Right lobe of liver (tissue), 4 donors: ENCODE measurements at regions not wholly inside any gene's neighbourhood (a gene's known extent, or its start where the extent isn't known, plus 50 kb on each side); places are given as distances from the start of the nearest gene placed in this dataset.
"Not testable (repeated sequence)": the region's sequence is repeated elsewhere in the genome, so short reads cannot be mapped to it uniquely, and the experiment has no call there.

Experiments used
- POLR2A ChIP-seq: fragments of 450-650 bp; IDR thresholded peaks from one replicate; pipeline ENCODE4 v1.6.1; 2017; ENCODE audit warnings: antibody characterized with exemption, mild to moderate bottlenecking
- TF ChIP-seq, protein P1 (sequence below), 4 donors: fragments of 200-600 bp in 3 of 4; fragments of 450-650 bp in 1 of 4; IDR thresholded peaks; one replicate each; pipeline versions ENCODE4 v1.5.1 to v1.8.0; 2016 to 2022; ENCODE audit warnings: antibody characterized with exemption in 4 of 4, mild to moderate bottlenecking in 2 of 4
- donor health status: DM: no; HTN: no; CAD: no.
- donor health status: DM: no; HTN: no; CAD: no.
- donor health status: DM: no; HTN: yes; CAD: no.

DNA sequence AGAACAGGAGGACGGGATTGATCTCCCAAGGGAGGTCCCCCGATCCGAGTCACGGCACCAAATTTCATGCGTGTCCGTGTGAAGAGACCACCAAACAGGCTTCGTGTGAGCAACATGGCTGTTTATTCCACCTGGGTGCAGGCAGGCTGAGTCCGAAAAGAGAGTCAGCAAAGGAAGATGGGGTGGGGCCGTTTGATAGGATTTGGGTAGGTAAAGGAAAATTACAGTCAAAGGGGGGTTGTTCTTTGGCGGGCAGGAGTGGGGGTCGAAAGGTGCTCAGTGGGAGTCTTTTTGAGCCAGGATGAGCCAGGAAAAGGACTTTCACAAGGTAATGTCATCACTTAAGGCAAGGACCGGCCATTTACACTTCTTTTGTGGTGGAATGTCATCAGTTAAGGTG, 763.6 kb upstream of the CTNND2 start:
- not testable (repeated sequence) for TF ChIP-seq POLR2A
- TF ChIP-seq, protein P1, sequence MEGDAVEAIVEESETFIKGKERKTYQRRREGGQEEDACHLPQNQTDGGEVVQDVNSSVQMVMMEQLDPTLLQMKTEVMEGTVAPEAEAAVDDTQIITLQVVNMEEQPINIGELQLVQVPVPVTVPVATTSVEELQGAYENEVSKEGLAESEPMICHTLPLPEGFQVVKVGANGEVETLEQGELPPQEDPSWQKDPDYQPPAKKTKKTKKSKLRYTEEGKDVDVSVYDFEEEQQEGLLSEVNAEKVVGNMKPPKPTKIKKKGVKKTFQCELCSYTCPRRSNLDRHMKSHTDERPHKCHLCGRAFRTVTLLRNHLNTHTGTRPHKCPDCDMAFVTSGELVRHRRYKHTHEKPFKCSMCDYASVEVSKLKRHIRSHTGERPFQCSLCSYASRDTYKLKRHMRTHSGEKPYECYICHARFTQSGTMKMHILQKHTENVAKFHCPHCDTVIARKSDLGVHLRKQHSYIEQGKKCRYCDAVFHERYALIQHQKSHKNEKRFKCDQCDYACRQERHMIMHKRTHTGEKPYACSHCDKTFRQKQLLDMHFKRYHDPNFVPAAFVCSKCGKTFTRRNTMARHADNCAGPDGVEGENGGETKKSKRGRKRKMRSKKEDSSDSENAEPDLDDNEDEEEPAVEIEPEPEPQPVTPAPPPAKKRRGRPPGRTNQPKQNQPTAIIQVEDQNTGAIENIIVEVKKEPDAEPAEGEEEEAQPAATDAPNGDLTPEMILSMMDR (IDR thresholded peaks at IDR 0.05): not testable (repeated sequence)
